ENCODE measurements at regions not wholly inside any gene's neighbourhood (a gene's known extent, or its start where the extent isn't known, plus 50 kb on each side); places are given as distances from the start of the nearest gene placed in this dataset.
A peak's percentile ranks its signal among the peaks of the same experiment; 100 is the strongest.

GRCh38 chr10:78664929-78665553, 403.7 kb upstream of the ZMIZ1 start:
- TF ChIP-seq POLR2A (IDR thresholded peaks at IDR 0.05): no peak
- TF ChIP-seq, protein P1, sequence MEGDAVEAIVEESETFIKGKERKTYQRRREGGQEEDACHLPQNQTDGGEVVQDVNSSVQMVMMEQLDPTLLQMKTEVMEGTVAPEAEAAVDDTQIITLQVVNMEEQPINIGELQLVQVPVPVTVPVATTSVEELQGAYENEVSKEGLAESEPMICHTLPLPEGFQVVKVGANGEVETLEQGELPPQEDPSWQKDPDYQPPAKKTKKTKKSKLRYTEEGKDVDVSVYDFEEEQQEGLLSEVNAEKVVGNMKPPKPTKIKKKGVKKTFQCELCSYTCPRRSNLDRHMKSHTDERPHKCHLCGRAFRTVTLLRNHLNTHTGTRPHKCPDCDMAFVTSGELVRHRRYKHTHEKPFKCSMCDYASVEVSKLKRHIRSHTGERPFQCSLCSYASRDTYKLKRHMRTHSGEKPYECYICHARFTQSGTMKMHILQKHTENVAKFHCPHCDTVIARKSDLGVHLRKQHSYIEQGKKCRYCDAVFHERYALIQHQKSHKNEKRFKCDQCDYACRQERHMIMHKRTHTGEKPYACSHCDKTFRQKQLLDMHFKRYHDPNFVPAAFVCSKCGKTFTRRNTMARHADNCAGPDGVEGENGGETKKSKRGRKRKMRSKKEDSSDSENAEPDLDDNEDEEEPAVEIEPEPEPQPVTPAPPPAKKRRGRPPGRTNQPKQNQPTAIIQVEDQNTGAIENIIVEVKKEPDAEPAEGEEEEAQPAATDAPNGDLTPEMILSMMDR (IDR thresholded peaks at IDR 0.05): peak in 1 of 2 donors; percentile 17

Data from suprapubic skin (tissue), 3 donors.